HEK293 (cell line): ENCODE measurements at regions not wholly inside any gene's neighbourhood (a gene's known extent, or its start where the extent isn't known, plus 50 kb on each side); places are given as distances from the start of the nearest gene placed in this dataset.

ENCODE experiments used
- CTCF ChIA-PET: fragments of 350-600 bp; formaldehyde crosslinking; extraction: SDS; loops from one replicate; lab custom pipeline; 2021; ENCODE audit warnings: antibody characterized with exemption; lab: Yijun Ruan, JAX
- POLR2A ChIA-PET: fragments of 300-600 bp; formaldehyde crosslinking; extraction: SDS; loops from one replicate; lab custom pipeline; 2020; ENCODE audit warnings: antibody characterized with exemption, inconsistent platforms; lab: Yijun Ruan, JAX
- H3K27ac ChIP-seq: fragments of 200-500 bp; sonication (Bioruptor generic); 2 replicates; pipeline ENCODE4 v1.5.1; 2014; ENCODE audit warnings: low read depth, low read length, control low read depth, inconsistent platforms; ENCODE audit errors: extremely low read depth
- H3K36me3 ChIP-seq, 2 experiments: fragments of 200-500 bp in 1 of 2; sonication (Bioruptor generic) in 1 of 2; 1 replicate in 1 of 2; 2 replicates in 1 of 2; pipeline ENCODE4 v1.5.1; 2014 to 2017; ENCODE audit warnings: inconsistent platforms in 2 of 2, low read length in 2 of 2; ENCODE audit not compliant: control insufficient read depth in 2 of 2, insufficient read depth in 1 of 2
- H3K4me1 ChIP-seq: fragments of 200-500 bp; sonication (Bioruptor generic); 2 replicates; pipeline ENCODE4 v1.5.1; 2014; ENCODE audit warnings: mild to moderate bottlenecking, low read length, inconsistent platforms; ENCODE audit not compliant: control insufficient read depth, insufficient read depth
- H3K4me3 ChIP-seq: 2 replicates; pipeline ENCODE4 v1.5.1; 2011; ENCODE audit warnings: low read depth, mild to moderate bottlenecking, control low read depth, low read length, moderate library complexity
- H3K9me3 ChIP-seq: fragments of 200-500 bp; sonication (Bioruptor generic); 2 replicates; pipeline ENCODE4 v1.5.1; 2014; ENCODE audit warnings: low read depth, low read length, inconsistent platforms; ENCODE audit not compliant: control insufficient read depth, insufficient read depth
- KLF10 ChIP-seq: fragments of 450-650 bp; IDR thresholded peaks from 2 replicates; pipeline ENCODE4 v1.5.1; 2018; ENCODE audit warnings: missing biosample characterization, mild to moderate bottlenecking, missing genetic modification characterization
- KLF7 ChIP-seq: fragments of 450-650 bp; formaldehyde crosslinking; IDR thresholded peaks from 2 replicates; pipeline ENCODE4 v1.5.1; 2016; ENCODE audit warnings: missing biosample characterization, missing genetic modification characterization, borderline replicate concordance
- KLF8 ChIP-seq: fragments of 450-650 bp; formaldehyde crosslinking; IDR thresholded peaks from 2 replicates; pipeline ENCODE4 v1.5.1; 2016; ENCODE audit warnings: missing biosample characterization, missing genetic modification characterization
- OVOL3 ChIP-seq: fragments of 450-650 bp; formaldehyde crosslinking; IDR thresholded peaks from 2 replicates; pipeline ENCODE4 v1.5.1; 2016; ENCODE audit warnings: missing biosample characterization, missing genetic modification characterization
- SP3 ChIP-seq: fragments of 450-650 bp; formaldehyde crosslinking; IDR thresholded peaks from 2 replicates; pipeline ENCODE4 v1.5.1; 2016; ENCODE audit warnings: missing biosample characterization, missing genetic modification characterization
- ZBTB21 ChIP-seq: fragments of 450-650 bp; formaldehyde crosslinking; IDR thresholded peaks from 2 replicates; pipeline ENCODE4 v1.5.1; 2017; ENCODE audit warnings: missing biosample characterization, missing genetic modification characterization
- ZBTB48 ChIP-seq: fragments of 450-650 bp; formaldehyde crosslinking; IDR thresholded peaks from 2 replicates; pipeline ENCODE4 v1.5.1; 2016; ENCODE audit warnings: missing biosample characterization, missing genetic modification characterization
- ZEB2 ChIP-seq: fragments of 450-650 bp; formaldehyde crosslinking; IDR thresholded peaks from 2 replicates; pipeline ENCODE4 v1.5.1; 2016; ENCODE audit warnings: missing biosample characterization, missing genetic modification characterization
- ZNF138 ChIP-seq: fragments of 450-650 bp; formaldehyde crosslinking; IDR thresholded peaks from 2 replicates; pipeline ENCODE4 v1.5.1; 2016; ENCODE audit warnings: missing biosample characterization, missing genetic modification characterization, borderline replicate concordance
- ZNF140 ChIP-seq: fragments of 450-650 bp; formaldehyde crosslinking; IDR thresholded peaks from 2 replicates; pipeline ENCODE4 v1.5.1; 2016; ENCODE audit warnings: missing biosample characterization, missing genetic modification characterization
- ZNF175 ChIP-seq: fragments of 450-650 bp; formaldehyde crosslinking; IDR thresholded peaks from 2 replicates; pipeline ENCODE4 v1.5.1; 2016; ENCODE audit warnings: missing biosample characterization, missing genetic modification characterization
- ZNF302 ChIP-seq: fragments of 450-650 bp; formaldehyde crosslinking; IDR thresholded peaks from 2 replicates; pipeline ENCODE4 v1.5.1; 2016; ENCODE audit warnings: missing biosample characterization, missing genetic modification characterization, low read depth
- ZNF354C ChIP-seq: fragments of 450-650 bp; formaldehyde crosslinking; IDR thresholded peaks from 2 replicates; pipeline ENCODE4 v1.5.1; 2016; ENCODE audit warnings: missing biosample characterization, missing genetic modification characterization, low read depth, borderline replicate concordance
- ZNF585B ChIP-seq: fragments of 450-650 bp; formaldehyde crosslinking; IDR thresholded peaks from 2 replicates; pipeline ENCODE4 v1.5.1; 2016; ENCODE audit warnings: missing biosample characterization, missing genetic modification characterization
- ZNF660 ChIP-seq: fragments of 450-650 bp; IDR thresholded peaks from 2 replicates; pipeline ENCODE4 v1.5.1; 2018; ENCODE audit warnings: missing biosample characterization, mild to moderate bottlenecking, missing genetic modification characterization
- ZNF664 ChIP-seq: fragments of 450-650 bp; formaldehyde crosslinking; IDR thresholded peaks from 2 replicates; pipeline ENCODE4 v1.5.1; 2016; ENCODE audit warnings: missing biosample characterization, missing genetic modification characterization
- ZNF707 ChIP-seq: fragments of 450-650 bp; formaldehyde crosslinking; IDR thresholded peaks from 2 replicates; pipeline ENCODE4 v1.5.1; 2016; ENCODE audit warnings: missing biosample characterization, missing genetic modification characterization
- ZNF76 ChIP-seq: fragments of 450-650 bp; formaldehyde crosslinking; IDR thresholded peaks from 2 replicates; pipeline ENCODE4; 2016; ENCODE audit warnings: low read depth, missing biosample characterization, missing genetic modification characterization, borderline replicate concordance
- ZNF768 ChIP-seq: fragments of 450-650 bp; formaldehyde crosslinking; IDR thresholded peaks from 2 replicates; pipeline ENCODE4 v1.5.1; 2018; ENCODE audit warnings: missing biosample characterization, mild to moderate bottlenecking, missing genetic modification characterization
- ZSCAN16 ChIP-seq: fragments of 450-650 bp; formaldehyde crosslinking; IDR thresholded peaks from 2 replicates; pipeline ENCODE4 v1.5.1; 2016; ENCODE audit warnings: missing biosample characterization, missing genetic modification characterization
- ZSCAN23 ChIP-seq: fragments of 450-650 bp; formaldehyde crosslinking; IDR thresholded peaks from 2 replicates; pipeline ENCODE4 v1.5.1; 2016; ENCODE audit warnings: missing biosample characterization, missing genetic modification characterization
- TF ChIP-seq, protein P1 (sequence below): fragments of 450-650 bp; formaldehyde crosslinking; conservative IDR thresholded peaks from 2 replicates; pipeline ENCODE4 v1.5.1; 2016; ENCODE audit warnings: low read depth, missing biosample characterization, missing genetic modification characterization

DNA sequence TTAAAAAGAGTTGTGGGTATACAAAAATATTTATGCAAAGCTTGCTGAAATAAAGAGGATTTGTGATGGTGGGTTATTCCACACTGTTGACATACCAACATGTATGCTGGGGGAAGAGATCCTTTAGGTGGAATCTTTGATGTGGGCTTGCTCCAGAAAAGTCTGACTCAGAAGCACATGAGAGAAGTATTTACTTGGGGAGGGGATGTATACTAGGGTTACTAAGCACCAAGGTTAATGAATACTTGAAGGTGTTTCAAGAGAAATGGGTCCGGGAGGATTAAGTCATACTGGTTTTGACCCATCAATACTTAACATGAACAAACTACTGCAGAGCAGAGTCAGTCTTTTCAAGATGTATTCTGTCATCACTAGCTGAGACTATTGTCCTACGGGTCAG is 316.4 kb upstream of the GRIN3A start:
- Histone ChIP-seq H3K36me3 (no peaks in the 10 kb centered on the region), H3K4me3 (no peak overlapping the region), H3K4me1 (no peaks in the 10 kb centered on the region), H3K9me3 (no peaks in the 10 kb centered on the region), H3K27ac (no peak overlapping the region)
- POLR2A ChIA-PET, result interaction anchor here (1.2 kb wide), 1 partner anchor 22 kb away, joined by 3 read pairs; no protein-coding TSS in a partner anchor
- CTCF ChIA-PET, result no interaction called here
- TF ChIP-seq KLF7 (tag by site-specific recombination) (no peak), ZSCAN23 (tag by site-specific recombination) (no peak), ZNF175 (no peak), OVOL3 (no peak), ZBTB48 (tag by site-specific recombination) (no peak)

DNA sequence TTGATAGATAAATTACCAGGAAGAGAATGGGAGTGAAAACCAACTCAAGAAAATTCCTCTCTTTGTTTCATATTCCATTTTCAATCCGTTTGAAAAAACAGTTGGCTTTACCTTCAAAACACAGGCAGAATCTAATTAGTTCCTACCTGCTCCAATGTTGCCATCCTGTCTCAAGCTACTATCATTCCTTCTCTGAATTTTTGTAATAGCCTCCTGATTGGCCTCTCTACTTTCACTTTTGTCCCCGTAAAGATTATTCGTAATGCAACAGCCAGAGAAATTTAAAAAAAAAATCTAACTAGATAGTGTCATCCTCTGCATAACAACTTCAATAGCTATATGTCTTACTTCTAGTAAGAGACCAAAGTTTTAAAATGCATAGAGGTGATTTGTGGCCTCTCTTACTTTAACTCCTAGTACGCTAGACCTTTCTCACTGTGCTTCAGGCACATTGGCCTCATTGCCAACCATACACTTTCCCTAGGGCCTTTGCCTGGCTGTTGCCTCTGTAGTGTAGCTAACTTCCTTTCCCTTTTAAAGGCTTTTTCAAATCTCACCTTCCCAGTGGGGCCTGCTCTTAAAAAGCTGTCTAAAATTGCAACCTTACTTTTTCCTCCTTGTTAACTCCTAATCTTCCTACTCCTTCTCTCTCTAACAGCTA is 311.3 kb upstream of the GRIN3A start:
- no peak overlapping the region for H3K4me3 ChIP-seq
- no peak overlapping the region for H3K27ac ChIP-seq
- H3K4me1 ChIP-seq, result no peaks in the 10 kb centered on the region
- H3K9me3 ChIP-seq, result no peaks in the 10 kb centered on the region
- H3K36me3 ChIP-seq, result no peaks in the 10 kb centered on the region
- ChIA-PET POLR2A (no interaction called here), CTCF (no interaction called here)
- TF ChIP-seq KLF10 (tag by site-specific recombination) (no peak), ZNF660 (no peak), ZNF138 (tag by site-specific recombination) (no peak), ZEB2 (tag by site-specific recombination) (no peak), ZNF302 (tag by site-specific recombination) (no peak), KLF8 (tag by site-specific recombination) (no peak), ZNF664 (no peak), ZBTB21 (tag by site-specific recombination) (no peak), ZNF585B (tag by site-specific recombination) (no peak), ZNF768 (tag by site-specific recombination) (no peak), ZNF354C (tag by site-specific recombination) (no peak), ZNF140 (tag by site-specific recombination) (no peak), ZNF707 (no peak), ZNF76 (tag by site-specific recombination) (no peak), SP3 (tag by site-specific recombination) (no peak), ZSCAN16 (no peak)
- TF ChIP-seq, protein P1, sequence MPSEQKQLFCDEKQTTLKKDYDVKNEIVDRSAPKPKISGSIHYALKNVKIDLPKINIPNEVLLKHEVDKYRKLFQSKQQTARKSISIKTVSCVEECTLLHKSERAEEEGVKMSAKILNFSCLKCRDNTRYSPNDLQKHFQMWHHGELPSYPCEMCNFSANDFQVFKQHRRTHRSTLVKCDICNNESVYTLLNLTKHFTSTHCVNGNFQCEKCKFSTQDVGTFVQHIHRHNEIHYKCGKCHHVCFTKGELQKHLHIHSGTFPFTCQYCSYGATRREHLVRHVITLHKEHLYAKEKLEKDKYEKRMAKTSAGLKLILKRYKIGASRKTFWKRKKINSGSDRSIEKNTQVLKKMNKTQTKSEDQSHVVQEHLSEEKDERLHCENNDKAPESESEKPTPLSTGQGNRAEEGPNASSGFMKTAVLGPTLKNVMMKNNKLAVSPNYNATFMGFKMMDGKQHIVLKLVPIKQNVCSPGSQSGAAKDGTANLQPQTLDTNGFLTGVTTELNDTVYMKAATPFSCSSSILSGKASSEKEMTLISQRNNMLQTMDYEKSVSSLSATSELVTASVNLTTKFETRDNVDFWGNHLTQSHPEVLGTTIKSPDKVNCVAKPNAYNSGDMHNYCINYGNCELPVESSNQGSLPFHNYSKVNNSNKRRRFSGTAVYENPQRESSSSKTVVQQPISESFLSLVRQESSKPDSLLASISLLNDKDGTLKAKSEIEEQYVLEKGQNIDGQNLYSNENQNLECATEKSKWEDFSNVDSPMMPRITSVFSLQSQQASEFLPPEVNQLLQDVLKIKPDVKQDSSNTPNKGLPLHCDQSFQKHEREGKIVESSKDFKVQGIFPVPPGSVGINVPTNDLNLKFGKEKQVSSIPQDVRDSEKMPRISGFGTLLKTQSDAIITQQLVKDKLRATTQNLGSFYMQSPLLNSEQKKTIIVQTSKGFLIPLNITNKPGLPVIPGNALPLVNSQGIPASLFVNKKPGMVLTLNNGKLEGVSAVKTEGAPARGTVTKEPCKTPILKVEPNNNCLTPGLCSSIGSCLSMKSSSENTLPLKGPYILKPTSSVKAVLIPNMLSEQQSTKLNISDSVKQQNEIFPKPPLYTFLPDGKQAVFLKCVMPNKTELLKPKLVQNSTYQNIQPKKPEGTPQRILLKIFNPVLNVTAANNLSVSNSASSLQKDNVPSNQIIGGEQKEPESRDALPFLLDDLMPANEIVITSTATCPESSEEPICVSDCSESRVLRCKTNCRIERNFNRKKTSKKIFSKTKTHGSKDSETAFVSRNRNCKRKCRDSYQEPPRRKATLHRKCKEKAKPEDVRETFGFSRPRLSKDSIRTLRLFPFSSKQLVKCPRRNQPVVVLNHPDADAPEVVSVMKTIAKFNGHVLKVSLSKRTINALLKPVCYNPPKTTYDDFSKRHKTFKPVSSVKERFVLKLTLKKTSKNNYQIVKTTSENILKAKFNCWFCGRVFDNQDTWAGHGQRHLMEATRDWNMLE (tag by site-specific recombination), result no peak
- TF ChIP-seq, all 188 proteins: peak for 0
